ENCODE measurements at regions not wholly inside any gene's neighbourhood (a gene's known extent, or its start where the extent isn't known, plus 50 kb on each side); places are given as distances from the start of the nearest gene placed in this dataset.
"Not testable (repeated sequence)": the region's sequence is repeated elsewhere in the genome, so short reads cannot be mapped to it uniquely, and the experiment has no call there.

GRCh38 chr21:9040406-9040805 is 1481.0 kb upstream of the TPTE start:
- not testable (repeated sequence) for H3K9me3 ChIP-seq (ENCODE audit: control insufficient read depth in 4 of 4, insufficient read depth in 3 of 4, low read length in 3 of 4); ATAC-seq (ENCODE audit: insufficient read depth, low FRiP score); DNase-seq; H3K9ac ChIP-seq (ENCODE audit: insufficient read depth in 1 of 2, low read length in 2 of 2); H3K36me3 ChIP-seq (ENCODE audit: control insufficient read depth in 4 of 4, insufficient read depth in 4 of 4, low read length in 4 of 4); H3K4me1 ChIP-seq (ENCODE audit: control insufficient read depth in 5 of 5, insufficient read depth in 5 of 5, low read length in 5 of 5); H3K27ac ChIP-seq (ENCODE audit: low read depth in 1 of 2, low read length in 1 of 2); H3K4me3 ChIP-seq; H3K27me3 ChIP-seq (ENCODE audit: control insufficient read depth in 3 of 3, insufficient read depth in 3 of 3, low read length in 2 of 3)
- 69 to 72% methylated on average over 19 of the region's 19 CpGs for WGBS, 2 donors

- H3K36me3 ChIP-seq (ENCODE audit: control insufficient read depth in 4 of 4, insufficient read depth in 4 of 4, low read length in 4 of 4); DNase-seq; H3K4me3 ChIP-seq; H3K27me3 ChIP-seq (ENCODE audit: control insufficient read depth in 3 of 3, insufficient read depth in 3 of 3, low read length in 2 of 3); H3K4me1 ChIP-seq (ENCODE audit: control insufficient read depth in 5 of 5, insufficient read depth in 5 of 5, low read length in 5 of 5); ATAC-seq (ENCODE audit: insufficient read depth, low FRiP score); H3K9ac ChIP-seq (ENCODE audit: insufficient read depth in 1 of 2, low read length in 2 of 2); H3K27ac ChIP-seq (ENCODE audit: low read depth in 1 of 2, low read length in 1 of 2); H3K9me3 ChIP-seq (ENCODE audit: control insufficient read depth in 4 of 4, insufficient read depth in 3 of 4, low read length in 3 of 4): not testable (repeated sequence)
- WGBS, 2 donors, result 82 to 87% methylated on average over 26 to 32 of the region's 33 CpGs
Observed at GRCh38 chr21:9041175-9041948, 1480.0 kb upstream of the TPTE start.

- not testable (repeated sequence) for ATAC-seq (ENCODE audit: insufficient read depth, low FRiP score); H3K4me1 ChIP-seq (ENCODE audit: control insufficient read depth in 5 of 5, insufficient read depth in 5 of 5, low read length in 5 of 5); H3K9me3 ChIP-seq (ENCODE audit: control insufficient read depth in 4 of 4, insufficient read depth in 3 of 4, low read length in 3 of 4); DNase-seq; H3K9ac ChIP-seq (ENCODE audit: insufficient read depth in 1 of 2, low read length in 2 of 2); H3K36me3 ChIP-seq (ENCODE audit: control insufficient read depth in 4 of 4, insufficient read depth in 4 of 4, low read length in 4 of 4); H3K27ac ChIP-seq (ENCODE audit: low read depth in 1 of 2, low read length in 1 of 2); H3K4me3 ChIP-seq; H3K27me3 ChIP-seq (ENCODE audit: control insufficient read depth in 3 of 3, insufficient read depth in 3 of 3, low read length in 2 of 3)
- WGBS, 2 donors, result 57 to 68% methylated on average over 10 of the region's 38 CpGs
Observed at GRCh38 chr21:9043089-9043488, 1478.3 kb upstream of the TPTE start.

GRCh38 chr21:9046870-9047269 is 1474.5 kb upstream of the TPTE start:
- H3K9me3 ChIP-seq (ENCODE audit: control insufficient read depth in 4 of 4, insufficient read depth in 3 of 4, low read length in 3 of 4); ATAC-seq (ENCODE audit: insufficient read depth, low FRiP score); H3K27ac ChIP-seq (ENCODE audit: low read depth in 1 of 2, low read length in 1 of 2); H3K9ac ChIP-seq (ENCODE audit: insufficient read depth in 1 of 2, low read length in 2 of 2); H3K36me3 ChIP-seq (ENCODE audit: control insufficient read depth in 4 of 4, insufficient read depth in 4 of 4, low read length in 4 of 4); H3K4me3 ChIP-seq; DNase-seq; H3K4me1 ChIP-seq (ENCODE audit: control insufficient read depth in 5 of 5, insufficient read depth in 5 of 5, low read length in 5 of 5); H3K27me3 ChIP-seq (ENCODE audit: control insufficient read depth in 3 of 3, insufficient read depth in 3 of 3, low read length in 2 of 3): not testable (repeated sequence)
- 70 to 71% methylated on average over 10 to 11 of the region's 14 CpGs for WGBS, 2 donors

- not testable (repeated sequence) for H3K36me3 ChIP-seq (ENCODE audit: control insufficient read depth in 4 of 4, insufficient read depth in 4 of 4, low read length in 4 of 4); H3K9me3 ChIP-seq (ENCODE audit: control insufficient read depth in 4 of 4, insufficient read depth in 3 of 4, low read length in 3 of 4); ATAC-seq (ENCODE audit: insufficient read depth, low FRiP score); DNase-seq; H3K27ac ChIP-seq (ENCODE audit: low read depth in 1 of 2, low read length in 1 of 2); H3K4me3 ChIP-seq; H3K4me1 ChIP-seq (ENCODE audit: control insufficient read depth in 5 of 5, insufficient read depth in 5 of 5, low read length in 5 of 5); H3K27me3 ChIP-seq (ENCODE audit: control insufficient read depth in 3 of 3, insufficient read depth in 3 of 3, low read length in 2 of 3); H3K9ac ChIP-seq (ENCODE audit: insufficient read depth in 1 of 2, low read length in 2 of 2)
- WGBS, 2 donors, result 81% methylated on average over 2 of the region's 6 CpGs; no CpG with 5 or more reads in 1 of the 2 donors
Observed at GRCh38 chr21:9067515-9067914, 1453.9 kb upstream of the TPTE start.

DNA sequence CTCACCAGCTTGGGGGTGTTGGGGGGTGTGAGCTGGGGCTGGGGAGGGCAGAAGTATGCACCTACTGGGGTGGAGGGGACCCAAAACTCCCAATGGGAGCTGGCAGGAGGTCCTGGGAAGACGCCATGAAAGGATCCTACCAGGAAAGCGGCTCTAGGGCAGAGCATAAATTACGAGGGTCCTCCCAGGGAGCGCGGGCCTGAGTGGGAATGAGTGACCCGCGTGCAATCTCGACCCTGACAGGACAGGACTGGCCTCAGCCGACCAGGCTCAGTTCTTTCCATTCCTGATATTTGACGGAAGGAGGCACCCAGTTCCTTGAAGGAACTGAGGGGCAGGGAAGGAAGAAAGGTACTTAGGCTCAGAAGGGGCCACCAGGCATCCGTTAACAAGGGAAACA is 1452.8 kb upstream of the TPTE start:
- H3K4me1 ChIP-seq (ENCODE audit: control insufficient read depth in 5 of 5, insufficient read depth in 5 of 5, low read length in 5 of 5); H3K27ac ChIP-seq (ENCODE audit: low read depth in 1 of 2, low read length in 1 of 2); H3K27me3 ChIP-seq (ENCODE audit: control insufficient read depth in 3 of 3, insufficient read depth in 3 of 3, low read length in 2 of 3); DNase-seq; H3K36me3 ChIP-seq (ENCODE audit: control insufficient read depth in 4 of 4, insufficient read depth in 4 of 4, low read length in 4 of 4); ATAC-seq (ENCODE audit: insufficient read depth, low FRiP score); H3K9ac ChIP-seq (ENCODE audit: insufficient read depth in 1 of 2, low read length in 2 of 2); H3K4me3 ChIP-seq; H3K9me3 ChIP-seq (ENCODE audit: control insufficient read depth in 4 of 4, insufficient read depth in 3 of 4, low read length in 3 of 4): not testable (repeated sequence)
- 81 to 85% methylated on average over 8 to 9 of the region's 11 CpGs for WGBS, 2 donors

DNA sequence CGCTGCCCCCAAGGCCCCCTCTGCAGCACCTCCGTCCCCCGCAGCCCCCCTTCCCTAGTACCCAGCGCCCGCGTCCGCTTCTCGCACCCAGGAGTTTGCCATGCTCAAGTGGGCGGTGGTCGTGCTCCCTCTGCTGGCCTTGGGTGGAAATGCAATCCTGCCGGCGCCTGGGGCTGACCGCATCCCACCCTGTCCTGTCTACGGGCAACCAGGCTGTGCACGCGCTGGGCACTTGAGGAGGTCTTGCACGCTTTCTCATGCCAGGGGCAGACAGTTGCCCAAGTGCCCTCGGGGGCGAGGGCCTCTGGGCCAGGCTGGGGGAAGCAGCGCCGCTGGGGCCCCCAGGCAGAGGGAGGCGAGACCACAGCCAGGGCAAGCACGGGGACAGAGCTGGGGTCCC is 1450.7 kb upstream of the TPTE start:
- WGBS, 2 donors, result 50 to 51% methylated on average over 6 to 8 of the region's 23 CpGs

DNA sequence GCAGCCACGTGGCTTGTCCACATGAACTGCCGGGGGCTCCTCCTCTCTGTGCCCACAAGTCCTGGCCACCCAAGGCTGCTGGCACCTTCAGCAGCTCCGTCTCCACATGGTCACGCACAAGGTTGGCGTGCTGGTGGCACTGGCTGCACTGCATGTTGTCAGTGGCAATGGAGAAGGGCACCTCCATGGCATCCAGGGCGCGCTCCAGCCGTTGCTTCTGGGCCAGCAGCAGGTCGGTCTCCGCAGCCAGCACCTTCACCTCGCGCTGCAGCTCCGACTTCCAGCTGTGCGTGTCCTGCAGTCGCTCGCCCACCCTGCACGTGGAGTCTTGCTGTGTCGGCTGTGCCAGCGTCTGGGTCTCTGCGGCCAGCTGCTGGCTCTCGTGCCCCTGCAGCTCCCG is 1448.4 kb upstream of the TPTE start:
- not testable (repeated sequence) for H3K9ac ChIP-seq (ENCODE audit: insufficient read depth in 1 of 2, low read length in 2 of 2); DNase-seq; ATAC-seq (ENCODE audit: insufficient read depth, low FRiP score); H3K36me3 ChIP-seq (ENCODE audit: control insufficient read depth in 4 of 4, insufficient read depth in 4 of 4, low read length in 4 of 4); H3K9me3 ChIP-seq (ENCODE audit: control insufficient read depth in 4 of 4, insufficient read depth in 3 of 4, low read length in 3 of 4); H3K4me3 ChIP-seq; H3K27me3 ChIP-seq (ENCODE audit: control insufficient read depth in 3 of 3, insufficient read depth in 3 of 3, low read length in 2 of 3); H3K4me1 ChIP-seq (ENCODE audit: control insufficient read depth in 5 of 5, insufficient read depth in 5 of 5, low read length in 5 of 5); H3K27ac ChIP-seq (ENCODE audit: low read depth in 1 of 2, low read length in 1 of 2)
- 76 to 84% methylated on average over 12 to 19 of the region's 22 CpGs for WGBS, 2 donors

More for the DNA sequence above, 1450.7 kb upstream of the TPTE start:
- not testable (repeated sequence) for H3K9me3 ChIP-seq (ENCODE audit: control insufficient read depth in 4 of 4, insufficient read depth in 3 of 4, low read length in 3 of 4); H3K36me3 ChIP-seq (ENCODE audit: control insufficient read depth in 4 of 4, insufficient read depth in 4 of 4, low read length in 4 of 4); DNase-seq; H3K27ac ChIP-seq (ENCODE audit: low read depth in 1 of 2, low read length in 1 of 2); ATAC-seq (ENCODE audit: insufficient read depth, low FRiP score); H3K27me3 ChIP-seq (ENCODE audit: control insufficient read depth in 3 of 3, insufficient read depth in 3 of 3, low read length in 2 of 3); H3K9ac ChIP-seq (ENCODE audit: insufficient read depth in 1 of 2, low read length in 2 of 2); H3K4me3 ChIP-seq; H3K4me1 ChIP-seq (ENCODE audit: control insufficient read depth in 5 of 5, insufficient read depth in 5 of 5, low read length in 5 of 5)
